HUES64 (cell line): ENCODE measurements at regions not wholly inside any gene's neighbourhood (a gene's known extent, or its start where the extent isn't known, plus 50 kb on each side); places are given as distances from the start of the nearest gene placed in this dataset.

Source experiments
- H3K27ac ChIP-seq: 2 replicates; pipeline ENCODE4 v1.7.0; 2013; ENCODE audit warnings: low read depth, low read length, inconsistent platforms
- H3K27me3 ChIP-seq: 2 replicates; pipeline ENCODE4 v1.6.1; 2013; ENCODE audit warnings: mild to moderate bottlenecking, low read length; ENCODE audit not compliant: insufficient read depth
- H3K36me3 ChIP-seq: 2 replicates; pipeline ENCODE4 v1.6.1; 2013; ENCODE audit warnings: mild to moderate bottlenecking, low read length; ENCODE audit not compliant: insufficient read depth
- H3K4me1 ChIP-seq: 2 replicates; pipeline ENCODE4 v1.6.1; 2013; ENCODE audit warnings: mild to moderate bottlenecking, low read length, moderate library complexity; ENCODE audit not compliant: insufficient read depth
- H3K4me3 ChIP-seq: 2 replicates; pipeline ENCODE4 v1.5.1; 2013; ENCODE audit warnings: mild to moderate bottlenecking, low read length, moderate library complexity
- H3K9ac ChIP-seq: 2 replicates; pipeline ENCODE4 v1.6.1; 2013; ENCODE audit warnings: mild to moderate bottlenecking, low read depth, low read length
- H3K9me3 ChIP-seq: 2 replicates; pipeline ENCODE4 v1.6.1; 2013; ENCODE audit warnings: low read depth, low read length; ENCODE audit not compliant: insufficient read depth
- WGBS: fragments of 150-250, 120-280 bp; methylation state at CpG from one replicate; pipeline ENCODE4 v1.1.7; 2013; ENCODE audit warnings: missing lambda C conversion rate; 5-methylcytosine and 5-hydroxymethylcytosine counted together

- Histone ChIP-seq H3K36me3 (no peaks in the 10 kb centered on the region), H3K27ac (no peak overlapping the region), H3K4me1 (peaks cover 15% of the 10 kb centered on the region), H3K9ac (no peak overlapping the region), H3K4me3 (no peak overlapping the region; the same call in 1 of the 2 replicates), H3K27me3 (no peaks in the 10 kb centered on the region), H3K9me3 (no peaks in the 10 kb centered on the region)
- WGBS = 80% methylated on average over 1 of the region's 5 CpGs
Measured at GRCh38 chr4:108303488-108304177, 134.9 kb upstream of the LEF1 start.

GRCh38 chr4:108301545-108302251, 133.0 kb upstream of the LEF1 start:
- Histone ChIP-seq H3K9me3 (no peaks in the 10 kb centered on the region), H3K9ac (no peak overlapping the region), H3K4me3 (no peak overlapping the region), H3K4me1 (peaks cover 15% of the 10 kb centered on the region), H3K27ac (no peak overlapping the region), H3K36me3 (no peaks in the 10 kb centered on the region), H3K27me3 (no peaks in the 10 kb centered on the region)
- WGBS = 76% methylated on average over 1 of the region's 1 CpG

GRCh38 chr4:108297605-108298004, 128.9 kb upstream of the LEF1 start:
- Histone ChIP-seq H3K36me3 (no peaks in the 10 kb centered on the region), H3K4me3 (no peak overlapping the region), H3K9me3 (no peaks in the 10 kb centered on the region), H3K27me3 (no peaks in the 10 kb centered on the region), H3K9ac (no peak overlapping the region), H3K27ac (no peak overlapping the region), H3K4me1 (no peaks in the 10 kb centered on the region)
- WGBS = 97% methylated on average over 2 of the region's 2 CpGs

- Histone ChIP-seq H3K9ac (no peak overlapping the region), H3K27me3 (no peaks in the 10 kb centered on the region)
Measured at GRCh38 chr4:108292229-108292628, 123.5 kb upstream of the LEF1 start.

DNA sequence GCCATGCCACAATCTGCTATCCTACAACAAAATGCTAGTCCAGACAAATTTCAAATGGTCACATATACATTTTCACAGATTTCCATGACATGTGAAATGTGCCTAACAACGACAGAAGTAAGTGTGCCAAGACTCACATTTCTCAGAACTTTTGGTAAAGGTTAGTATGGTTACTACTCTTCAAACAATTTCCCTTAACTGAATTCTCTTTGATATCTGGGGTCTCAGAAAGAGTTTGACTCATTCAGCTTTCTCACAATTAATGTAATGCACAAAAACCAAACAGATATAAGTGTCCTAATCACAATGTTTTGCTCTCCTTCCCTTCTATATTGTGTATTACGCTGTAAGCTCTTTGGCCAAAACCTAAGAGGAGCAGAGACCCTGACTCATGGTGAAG, 122.4 kb upstream of the LEF1 start:
- no peak overlapping the region for H3K4me3 ChIP-seq
- no peaks in the 10 kb centered on the region for H3K27me3 ChIP-seq
- no peaks in the 10 kb centered on the region for H3K36me3 ChIP-seq
- H3K4me1 ChIP-seq = no peaks in the 10 kb centered on the region
- no peak overlapping the region for H3K27ac ChIP-seq
- WGBS = 84% methylated on average over 2 of the region's 2 CpGs
- no peak overlapping the region for H3K9ac ChIP-seq
- no peaks in the 10 kb centered on the region for H3K9me3 ChIP-seq

More at GRCh38 chr4:108292229-108292628, 123.5 kb upstream of the LEF1 start:
- H3K36me3 ChIP-seq = no peaks in the 10 kb centered on the region
- no peaks in the 10 kb centered on the region for H3K9me3 ChIP-seq
- no peak overlapping the region for H3K4me3 ChIP-seq
- no peak overlapping the region for H3K27ac ChIP-seq
- H3K4me1 ChIP-seq = no peaks in the 10 kb centered on the region

GRCh38 chr4:108287834-108288413, 119.2 kb upstream of the LEF1 start:
- Histone ChIP-seq H3K4me3 (no peak overlapping the region), H3K9me3 (no peaks in the 10 kb centered on the region), H3K27me3 (no peaks in the 10 kb centered on the region), H3K36me3 (no peaks in the 10 kb centered on the region), H3K9ac (no peak overlapping the region), H3K27ac (no peak overlapping the region), H3K4me1 (peaks cover 11% of the 10 kb centered on the region)
- WGBS = 100% methylated on average over 1 of the region's 1 CpG

- Histone ChIP-seq H3K4me1 (peaks cover 17% of the 10 kb centered on the region), H3K9ac (no peak overlapping the region), H3K4me3 (no peak overlapping the region), H3K9me3 (no peaks in the 10 kb centered on the region), H3K27me3 (no peaks in the 10 kb centered on the region), H3K27ac (no peak overlapping the region), H3K36me3 (no peaks in the 10 kb centered on the region)
Measured at GRCh38 chr4:108280072-108280471, 111.3 kb upstream of the LEF1 start.

DNA sequence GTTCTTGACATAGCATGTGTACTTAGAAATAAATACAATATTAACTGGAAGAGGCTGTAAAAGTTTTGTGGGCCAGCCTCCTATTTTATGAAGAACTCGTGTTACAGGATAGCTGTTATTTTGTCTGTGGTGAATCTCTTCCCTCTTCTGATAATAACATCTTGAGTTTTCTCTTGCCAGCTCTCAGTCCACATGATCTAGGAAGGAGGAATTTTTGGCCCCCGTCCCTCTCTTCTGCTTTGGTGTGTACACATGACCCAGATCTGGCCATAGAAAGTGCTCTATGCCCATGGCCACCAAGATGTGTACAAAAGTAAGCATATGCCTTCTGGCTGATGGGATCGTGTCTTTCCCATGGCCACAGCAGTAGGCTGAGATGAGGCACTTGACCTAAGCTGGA, 108.0 kb upstream of the LEF1 start:
- Histone ChIP-seq H3K4me3 (no peak overlapping the region), H3K27ac (no peak overlapping the region)

GRCh38 chr4:108272986-108273385, 104.3 kb upstream of the LEF1 start:
- no peak overlapping the region for H3K4me3 ChIP-seq
- no peak overlapping the region for H3K9ac ChIP-seq
- no peaks in the 10 kb centered on the region for H3K4me1 ChIP-seq
- no peak overlapping the region for H3K27ac ChIP-seq
- no peaks in the 10 kb centered on the region for H3K9me3 ChIP-seq
- no peaks in the 10 kb centered on the region for H3K27me3 ChIP-seq
- H3K36me3 ChIP-seq = no peaks in the 10 kb centered on the region

More for the DNA sequence above, 108.0 kb upstream of the LEF1 start:
- H3K9me3 ChIP-seq = no peaks in the 10 kb centered on the region
- 93% methylated on average over 3 of the region's 3 CpGs for WGBS
- no peaks in the 10 kb centered on the region for H3K4me1 ChIP-seq
- H3K27me3 ChIP-seq = no peaks in the 10 kb centered on the region
- H3K36me3 ChIP-seq = no peaks in the 10 kb centered on the region
- no peak overlapping the region for H3K9ac ChIP-seq

- Histone ChIP-seq H3K36me3 (no peaks in the 10 kb centered on the region), H3K4me3 (no peak overlapping the region), H3K9me3 (no peaks in the 10 kb centered on the region), H3K27me3 (no peaks in the 10 kb centered on the region), H3K4me1 (no peaks in the 10 kb centered on the region), H3K9ac (no peak overlapping the region), H3K27ac (no peak overlapping the region)
- 100% methylated on average over 1 of the region's 2 CpGs for WGBS
Measured at GRCh38 chr4:108272561-108272960, 103.8 kb upstream of the LEF1 start.

- WGBS = 92% methylated on average over 3 of the region's 3 CpGs
- no peak overlapping the region for H3K27ac ChIP-seq
- no peaks in the 10 kb centered on the region for H3K27me3 ChIP-seq
- no peaks in the 10 kb centered on the region for H3K9me3 ChIP-seq
- no peaks in the 10 kb centered on the region for H3K36me3 ChIP-seq
- H3K4me1 ChIP-seq = no peaks in the 10 kb centered on the region
- H3K9ac ChIP-seq = no peak overlapping the region
- H3K4me3 ChIP-seq = no peak overlapping the region
Measured at GRCh38 chr4:108272046-108272445, 103.3 kb upstream of the LEF1 start.
